22Rv1 (cell line): ENCODE measurements at regions not wholly inside any gene's neighbourhood (a gene's known extent, or its start where the extent isn't known, plus 50 kb on each side); places are given as distances from the start of the nearest gene placed in this dataset.

ENCODE experiments used
- ZFX ChIP-seq: fragments of 450-650 bp; IDR thresholded peaks from 2 replicates; pipeline ENCODE4 v1.6.1; 2017; ENCODE audit warnings: antibody characterized with exemption, borderline replicate concordance
- TF ChIP-seq, protein P1 (sequence below): fragments of 450-650 bp; IDR thresholded peaks from 2 replicates; pipeline ENCODE4 v1.5.1; 2017; ENCODE audit warnings: mild to moderate bottlenecking

DNA sequence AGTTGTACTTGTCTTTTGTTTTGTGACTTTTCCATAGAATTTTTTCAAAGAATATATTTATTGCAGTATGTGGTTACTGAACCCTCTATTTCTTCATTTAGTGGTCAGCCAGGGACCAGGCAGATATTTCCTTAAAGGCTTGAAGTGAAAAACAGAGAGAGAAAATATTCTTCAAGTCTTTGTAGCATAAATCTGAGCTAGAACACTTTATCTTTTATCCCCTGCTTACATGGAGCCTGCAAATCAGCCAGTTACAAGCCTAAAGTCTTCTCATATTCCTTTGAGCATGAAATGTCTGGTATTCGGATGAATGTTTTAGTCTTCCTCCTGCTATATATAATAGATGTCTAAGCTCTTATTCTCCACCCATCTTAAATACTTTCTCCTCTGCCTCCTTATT is 1557.5 kb upstream of the ACVR2A start:
- TF ChIP-seq, protein P1, sequence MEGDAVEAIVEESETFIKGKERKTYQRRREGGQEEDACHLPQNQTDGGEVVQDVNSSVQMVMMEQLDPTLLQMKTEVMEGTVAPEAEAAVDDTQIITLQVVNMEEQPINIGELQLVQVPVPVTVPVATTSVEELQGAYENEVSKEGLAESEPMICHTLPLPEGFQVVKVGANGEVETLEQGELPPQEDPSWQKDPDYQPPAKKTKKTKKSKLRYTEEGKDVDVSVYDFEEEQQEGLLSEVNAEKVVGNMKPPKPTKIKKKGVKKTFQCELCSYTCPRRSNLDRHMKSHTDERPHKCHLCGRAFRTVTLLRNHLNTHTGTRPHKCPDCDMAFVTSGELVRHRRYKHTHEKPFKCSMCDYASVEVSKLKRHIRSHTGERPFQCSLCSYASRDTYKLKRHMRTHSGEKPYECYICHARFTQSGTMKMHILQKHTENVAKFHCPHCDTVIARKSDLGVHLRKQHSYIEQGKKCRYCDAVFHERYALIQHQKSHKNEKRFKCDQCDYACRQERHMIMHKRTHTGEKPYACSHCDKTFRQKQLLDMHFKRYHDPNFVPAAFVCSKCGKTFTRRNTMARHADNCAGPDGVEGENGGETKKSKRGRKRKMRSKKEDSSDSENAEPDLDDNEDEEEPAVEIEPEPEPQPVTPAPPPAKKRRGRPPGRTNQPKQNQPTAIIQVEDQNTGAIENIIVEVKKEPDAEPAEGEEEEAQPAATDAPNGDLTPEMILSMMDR = no peak
- no peak for TF ChIP-seq ZFX
